ENCODE measurements at regions not wholly inside any gene's neighbourhood (a gene's known extent, or its start where the extent isn't known, plus 50 kb on each side); places are given as distances from the start of the nearest gene placed in this dataset.

- no peak overlapping the region for H3K27ac ChIP-seq (ENCODE audit: low read depth in 1 of 2, low read length in 2 of 2)
- Mint-ChIP-seq H3K27ac (no peak overlapping the region), H3K36me3 (no peaks in the 10 kb centered on the region), H3K9me3 (peaks cover 0 to 24% (median 15%) of the 10 kb centered on the region in 7 donors), H3K27me3 (ENCODE audit: low read depth in 3 of 3) (peaks cover 32 to 45% (median 41%) of the 10 kb centered on the region in 3 donors), H3K4me3 (no peak overlapping the region), H3K4me1 (peaks cover 6% of the 10 kb centered on the region)
- H2AFZ ChIP-seq (ENCODE audit: insufficient read depth, low read depth, low read length, poor library complexity, severe bottlenecking) = no peak overlapping the region
- H3K27me3 ChIP-seq (ENCODE audit: control insufficient read depth in 2 of 2, insufficient read depth in 2 of 2, low read length in 2 of 2) = peaks cover 18 to 35% of the 10 kb centered on the region in 2 donors
- no peaks in the 10 kb centered on the region for H3K36me3 ChIP-seq (replicated peaks in 1 of 2; ENCODE audit: control insufficient read depth in 1 of 2, insufficient read depth in 2 of 2, low read length in 2 of 2)
- H3K4me3 ChIP-seq (replicated peaks in 1 of 3; ENCODE audit: low read depth in 2 of 3, low read length in 3 of 3) = no peak overlapping the region
- intact Hi-C loops (cut with micrococcal nuclease) = no loop called here
- no peak overlapping the region for H3K4me2 ChIP-seq (replicated peaks; ENCODE audit: extremely low read depth, low read length, poor library complexity, severe bottlenecking)
- peaks cover 0 to 12% of the 10 kb centered on the region in 2 donors for H3K4me1 ChIP-seq (ENCODE audit: control insufficient read depth in 1 of 2, insufficient read depth in 2 of 2, low read length in 2 of 2)
- WGBS (ENCODE audit: insufficient coverage) = no CpG with 5 or more reads among the region's 1 CpG
- no peak for DNase-seq
- no peak for TF ChIP-seq CTCF (IDR thresholded peaks at IDR 0.05)
- no peaks in the 10 kb centered on the region for H4K20me1 ChIP-seq (ENCODE audit: insufficient read depth, low read length)
- H3K9ac ChIP-seq (ENCODE audit: insufficient read depth, low read length, poor library complexity, severe bottlenecking) = no peak overlapping the region
- no peaks in the 10 kb centered on the region for H3K79me2 ChIP-seq (ENCODE audit: insufficient read depth, low read length)
- peaks cover 3 to 15% of the 10 kb centered on the region in 2 donors for H3K9me3 ChIP-seq (replicated peaks in 1 of 2; ENCODE audit: control insufficient read depth in 1 of 2, insufficient read depth in 1 of 2, low read length in 2 of 2)
These were observed 133.3 kb upstream of the ZIC3 start for GRCh38 chrX:137432609-137433008.

- intact Hi-C loops (cut with micrococcal nuclease) = no loop called here
These were observed 134.0 kb upstream of the ZIC3 start for GRCh38 chrX:137431693-137432488.

More at GRCh38 chrX:137431693-137432488, 134.0 kb upstream of the ZIC3 start:
- peaks cover 26 to 43% of the 10 kb centered on the region in 2 donors for H3K27me3 ChIP-seq (ENCODE audit: control insufficient read depth in 2 of 2, insufficient read depth in 2 of 2, low read length in 2 of 2)
- H2AFZ ChIP-seq (ENCODE audit: insufficient read depth, low read depth, low read length, poor library complexity, severe bottlenecking) = no peak overlapping the region
- H4K20me1 ChIP-seq (ENCODE audit: insufficient read depth, low read length) = no peaks in the 10 kb centered on the region
- peaks cover 3 to 15% of the 10 kb centered on the region in 2 donors for H3K9me3 ChIP-seq (replicated peaks in 1 of 2; ENCODE audit: control insufficient read depth in 1 of 2, insufficient read depth in 1 of 2, low read length in 2 of 2)
- H3K9ac ChIP-seq (ENCODE audit: insufficient read depth, low read length, poor library complexity, severe bottlenecking) = no peak overlapping the region
- no peak for TF ChIP-seq CTCF (IDR thresholded peaks at IDR 0.05)
- H3K79me2 ChIP-seq (ENCODE audit: insufficient read depth, low read length) = no peaks in the 10 kb centered on the region
- Mint-ChIP-seq H3K36me3 (no peaks in the 10 kb centered on the region), H3K27ac (no peak overlapping the region), H3K4me3 (peak overlapping the region in 1 of 2 donors; percentile 56), H3K9me3 (peaks cover 0 to 29% (median 18%) of the 10 kb centered on the region in 7 donors), H3K4me1 (peaks cover 9% of the 10 kb centered on the region), H3K27me3 (ENCODE audit: low read depth in 3 of 3) (peaks cover 37 to 52% (median 49%) of the 10 kb centered on the region in 3 donors)
- 49% methylated on average over 2 of the region's 2 CpGs for WGBS (ENCODE audit: insufficient coverage)
- no peak overlapping the region for H3K27ac ChIP-seq (ENCODE audit: low read depth in 1 of 2, low read length in 2 of 2)
- DNase-seq = no peak
- no peak overlapping the region for H3K4me2 ChIP-seq (replicated peaks; ENCODE audit: extremely low read depth, low read length, poor library complexity, severe bottlenecking)
- H3K4me1 ChIP-seq (ENCODE audit: control insufficient read depth in 1 of 2, insufficient read depth in 2 of 2, low read length in 2 of 2) = peaks cover 0 to 19% of the 10 kb centered on the region in 2 donors
- no peaks in the 10 kb centered on the region for H3K36me3 ChIP-seq (replicated peaks in 1 of 2; ENCODE audit: control insufficient read depth in 1 of 2, insufficient read depth in 2 of 2, low read length in 2 of 2)
- H3K4me3 ChIP-seq (replicated peaks in 1 of 3; ENCODE audit: low read depth in 2 of 3, low read length in 3 of 3) = no peak overlapping the region
